ENCODE measurements at regions not wholly inside any gene's neighbourhood (a gene's known extent, or its start where the extent isn't known, plus 50 kb on each side); places are given as distances from the start of the nearest gene placed in this dataset.

GRCh38 chr7:24197852-24198251 lies 86.1 kb upstream of the NPY start:
- Mint-ChIP-seq H3K36me3 (ENCODE audit: low read depth) (no peaks in the 10 kb centered on the region), H3K4me1 (no peaks in the 10 kb centered on the region), H3K27ac (no peak overlapping the region), H3K9me3 (no peaks in the 10 kb centered on the region), H3K4me3 (no peak overlapping the region), H3K27me3 (ENCODE audit: low read depth) (no peaks in the 10 kb centered on the region)
- TF ChIP-seq CTCF (IDR thresholded peaks at IDR 0.05; ENCODE audit: unreplicated experiment in 3 of 3) = no peak

- no peak overlapping the region for H3K4me3 Mint-ChIP-seq
- TF ChIP-seq CTCF (IDR thresholded peaks at IDR 0.05; ENCODE audit: unreplicated experiment in 3 of 3) = no peak
- no peaks in the 10 kb centered on the region for H3K4me1 Mint-ChIP-seq
- no peak overlapping the region for H3K27ac Mint-ChIP-seq
- no peaks in the 10 kb centered on the region for H3K36me3 Mint-ChIP-seq (ENCODE audit: low read depth)
- no peaks in the 10 kb centered on the region for H3K9me3 Mint-ChIP-seq
- no peaks in the 10 kb centered on the region for H3K27me3 Mint-ChIP-seq (ENCODE audit: low read depth)
Measured at GRCh38 chr7:24199978-24200377, 84.0 kb upstream of the NPY start.

- Mint-ChIP-seq H3K27ac (no peak overlapping the region), H3K4me1 (no peaks in the 10 kb centered on the region)
- TF ChIP-seq CTCF (IDR thresholded peaks at IDR 0.05; ENCODE audit: unreplicated experiment in 3 of 3) = no peak
Measured at GRCh38 chr7:24200407-24200966, 83.5 kb upstream of the NPY start.

GRCh38 chr7:24201226-24201625 lies 82.8 kb upstream of the NPY start:
- no peaks in the 10 kb centered on the region for H3K4me1 Mint-ChIP-seq
- no peak overlapping the region for H3K4me3 Mint-ChIP-seq
- no peak overlapping the region for H3K27ac Mint-ChIP-seq
- H3K36me3 Mint-ChIP-seq (ENCODE audit: low read depth) = no peaks in the 10 kb centered on the region
- TF ChIP-seq CTCF (IDR thresholded peaks at IDR 0.05; ENCODE audit: unreplicated experiment in 3 of 3) = no peak
- no peaks in the 10 kb centered on the region for H3K27me3 Mint-ChIP-seq (ENCODE audit: low read depth)
- no peaks in the 10 kb centered on the region for H3K9me3 Mint-ChIP-seq

More at GRCh38 chr7:24200407-24200966, 83.5 kb upstream of the NPY start:
- Mint-ChIP-seq H3K9me3 (no peaks in the 10 kb centered on the region), H3K36me3 (ENCODE audit: low read depth) (no peaks in the 10 kb centered on the region), H3K27me3 (ENCODE audit: low read depth) (no peaks in the 10 kb centered on the region), H3K4me3 (no peak overlapping the region)

- no peaks in the 10 kb centered on the region for H3K27me3 Mint-ChIP-seq (ENCODE audit: low read depth)
- no peak for TF ChIP-seq CTCF (IDR thresholded peaks at IDR 0.05; ENCODE audit: unreplicated experiment in 3 of 3)
- H3K4me1 Mint-ChIP-seq = peaks cover 12% of the 10 kb centered on the region
- no peak overlapping the region for H3K4me3 Mint-ChIP-seq
- H3K27ac Mint-ChIP-seq = no peak overlapping the region
- no peaks in the 10 kb centered on the region for H3K9me3 Mint-ChIP-seq
- H3K36me3 Mint-ChIP-seq (ENCODE audit: low read depth) = no peaks in the 10 kb centered on the region
Measured at GRCh38 chr7:24212073-24212472, 71.9 kb upstream of the NPY start.

GRCh38 chr7:24213311-24213710 lies 70.7 kb upstream of the NPY start:
- Mint-ChIP-seq H3K4me1 (peaks cover 18% of the 10 kb centered on the region), H3K9me3 (no peaks in the 10 kb centered on the region), H3K4me3 (no peak overlapping the region), H3K27me3 (ENCODE audit: low read depth) (no peaks in the 10 kb centered on the region), H3K36me3 (ENCODE audit: low read depth) (no peaks in the 10 kb centered on the region), H3K27ac (peak overlapping the region in 1 of 3 experiments; percentile 52)
- TF ChIP-seq CTCF (IDR thresholded peaks at IDR 0.05; ENCODE audit: unreplicated experiment in 3 of 3) = no peak
